HCT116 (cell line): ENCODE measurements at regions not wholly inside any gene's neighbourhood (a gene's known extent, or its start where the extent isn't known, plus 50 kb on each side); places are given as distances from the start of the nearest gene placed in this dataset.

Source experiments
- ATAC-seq: fragments of 200-7000 bp; cut with Tn5 transposase; 2 replicates; pipeline ENCODE4 v1.9.1; 2020; ENCODE audit warnings: mild to moderate bottlenecking, moderate library complexity
- BruUV-seq: library from RNA; stranded (reverse); fragments of 400-500 nt; replicated peaks from 2 replicates; lab custom pipeline; 2021; lab: Mats Ljungman, UMichigan
- CTCF ChIA-PET: fragments of 300-600 bp; sonication (Branson Sonifier 250); formaldehyde crosslinking; loops from one replicate; lab custom pipeline; 2021; ENCODE audit warnings: antibody characterized with exemption; lab: Charles Lee
- POLR2A ChIA-PET: fragments of 300-600, 350-600 bp; sonication (Branson Sonifier 250); formaldehyde crosslinking; loops from one replicate; lab custom pipeline; 2021; ENCODE audit warnings: antibody characterized with exemption; lab: Charles Lee
- RAD21 ChIA-PET, 2 experiments: fragments of 300-600 bp; sonication (Branson Sonifier 250); formaldehyde crosslinking; loops; one replicate each; lab custom pipeline; 2023; ENCODE audit warnings: low total read pairs in 2 of 2; ENCODE audit not compliant: uncharacterized antibody in 2 of 2, unreplicated experiment in 2 of 2, low non-redundant PET in 1 of 2; lab: Charles Lee
- DNase-seq: peaks from one replicate; pipeline ENCODE4 v3.0.0-alpha.2; 2010; ENCODE audit warnings: low read depth, low spot score
- H2AFZ ChIP-seq: fragments of 200-600 bp; shearing (Covaris generic), sonication (generic); 2 replicates; pipeline ENCODE4 v1.6.1; 2017; ENCODE audit warnings: low read depth, mixed run types, mixed read lengths, antibody characterized with exemption, low read length; ENCODE audit not compliant: poor library complexity, severe bottlenecking
- H3K27ac ChIP-seq: 2 replicates; pipeline ENCODE4 v1.5.1; 2012; ENCODE audit warnings: low read depth, low read length
- H3K27me3 ChIP-seq: fragments of 200-600 bp; sonication (generic); 2 replicates; pipeline ENCODE4 v1.6.1; 2016; ENCODE audit warnings: mixed run types, low read length, mixed read lengths; ENCODE audit not compliant: insufficient read depth
- H3K36me3 ChIP-seq, 2 experiments: fragments of 200-500 bp in 1 of 2; fragments of 200-600 bp in 1 of 2; sonication (Bioruptor generic) in 1 of 2; sonication (generic) in 1 of 2; 2 replicates each; pipeline versions ENCODE4 v1.5.1 to v1.6.1; 2014 to 2016; ENCODE audit warnings: low read length in 2 of 2, inconsistent platforms in 1 of 2, mixed read lengths in 1 of 2, mixed run types in 1 of 2; ENCODE audit not compliant: insufficient read depth in 2 of 2, control insufficient read depth in 1 of 2
- H3K4me1 ChIP-seq, 2 experiments: fragments of 200-600 bp in 1 of 2; sonication (generic) in 1 of 2; 2 replicates each; pipeline versions ENCODE4 v1.5.1 to v1.6.1; 2012 to 2017; ENCODE audit warnings: low read length in 2 of 2, inconsistent platforms in 1 of 2, mild to moderate bottlenecking in 1 of 2, mixed read lengths in 1 of 2, mixed run types in 1 of 2, moderate library complexity in 1 of 2; ENCODE audit not compliant: insufficient read depth in 2 of 2, control insufficient read depth in 1 of 2
- H3K4me2 ChIP-seq: fragments of 200-600 bp; sonication (generic); 2 replicates; pipeline ENCODE4 v1.6.1; 2017; ENCODE audit warnings: mixed run types, low read length, mixed read lengths
- H3K4me3 ChIP-seq, 2 experiments: fragments of 200-600 bp in 1 of 2; sonication (generic) in 1 of 2; replicated peaks in 1 of 2; 2 replicates each; pipeline ENCODE4 v1.5.1; 2011 to 2016; ENCODE audit warnings: low read length in 2 of 2, control low read depth in 1 of 2, low read depth in 1 of 2, mild to moderate bottlenecking in 1 of 2, mixed read lengths in 1 of 2, mixed run types in 1 of 2
- H3K79me2 ChIP-seq: fragments of 200-600 bp; sonication (generic); 2 replicates; pipeline ENCODE4 v1.6.1; 2017; ENCODE audit warnings: mild to moderate bottlenecking, mixed run types, low read length, moderate library complexity, mixed read lengths; ENCODE audit not compliant: insufficient read depth
- H3K9ac ChIP-seq: fragments of 200-600 bp; sonication (generic); 2 replicates; pipeline ENCODE4 v1.6.1; 2016; ENCODE audit warnings: low read length, mixed read lengths
- H3K9me2 ChIP-seq: fragments of 200-600 bp; sonication (generic), shearing (Covaris generic); 2 replicates; pipeline ENCODE4 v1.6.1; 2017; ENCODE audit warnings: mixed run types, mild to moderate bottlenecking, moderate library complexity; ENCODE audit not compliant: insufficient read depth
- H3K9me3 ChIP-seq, 2 experiments: fragments of 200-500 bp in 1 of 2; fragments of 200-600 bp in 1 of 2; sonication (Bioruptor generic) in 1 of 2; sonication (generic) in 1 of 2; 2 replicates each; pipeline ENCODE4 v1.6.1; 2014 to 2017; ENCODE audit warnings: low read length in 2 of 2, mixed read lengths in 2 of 2, inconsistent platforms in 1 of 2, low read depth in 1 of 2, mild to moderate bottlenecking in 1 of 2, mixed run types in 1 of 2, moderate library complexity in 1 of 2; ENCODE audit not compliant: control insufficient read depth in 1 of 2, insufficient read depth in 1 of 2
- H4K20me1 ChIP-seq: fragments of 200-600 bp; sonication (generic), shearing (Covaris generic); 2 replicates; pipeline ENCODE4 v1.6.1; 2017; ENCODE audit warnings: mixed run types, mild to moderate bottlenecking, moderate library complexity; ENCODE audit not compliant: insufficient read depth
- CBX3 ChIP-seq: IDR thresholded peaks from 2 replicates; pipeline ENCODE4 v1.6.1; 2012; ENCODE audit warnings: low read depth
- CEBPB ChIP-seq: IDR thresholded peaks from 2 replicates; pipeline ENCODE4 v1.6.1; 2012; ENCODE audit warnings: low read depth
- EGR1 ChIP-seq: IDR thresholded peaks from 2 replicates; pipeline ENCODE4 v1.6.1; 2012; ENCODE audit warnings: low read depth
- ELF1 ChIP-seq: IDR thresholded peaks from 2 replicates; pipeline ENCODE4 v1.6.1; 2012; ENCODE audit warnings: low read depth, borderline replicate concordance
- EZH2phosphoT487 ChIP-seq: fragments of 200-600 bp; IDR thresholded peaks from 2 replicates; pipeline ENCODE4 v1.6.1; 2018; ENCODE audit warnings: antibody characterized with exemption, borderline replicate concordance
- POLR2AphosphoS5 ChIP-seq: IDR thresholded peaks from 2 replicates; pipeline ENCODE4 v1.6.1; 2011; ENCODE audit warnings: mild to moderate bottlenecking, low read depth, low read length, moderate library complexity
- SIN3A ChIP-seq: IDR thresholded peaks from 2 replicates; pipeline ENCODE4 v1.6.1; 2012; ENCODE audit warnings: low read depth
- SRF ChIP-seq: IDR thresholded peaks from 2 replicates; pipeline ENCODE4 v1.6.1; 2012; ENCODE audit warnings: low read depth
- TCF7L2 ChIP-seq: IDR thresholded peaks from 2 replicates; pipeline ENCODE4 v1.7.0; 2011; ENCODE audit warnings: borderline replicate concordance, inconsistent platforms; ENCODE audit not compliant: insufficient read depth, insufficient read length; ENCODE audit errors: extremely low read depth
- intact Hi-C: fragments of 100-400 bp; cut with micrococcal nuclease; formaldehyde crosslinking; loops from 2 replicates; pipeline ENCODE4 v1.10.0; 2022
- TF ChIP-seq, protein P1 (sequence below): IDR thresholded peaks from 2 replicates; pipeline ENCODE4 v1.6.1; 2012; ENCODE audit warnings: low read depth
- TF ChIP-seq, protein P2 (sequence below): IDR thresholded peaks from 2 replicates; pipeline ENCODE4 v1.6.1; 2012

DNA sequence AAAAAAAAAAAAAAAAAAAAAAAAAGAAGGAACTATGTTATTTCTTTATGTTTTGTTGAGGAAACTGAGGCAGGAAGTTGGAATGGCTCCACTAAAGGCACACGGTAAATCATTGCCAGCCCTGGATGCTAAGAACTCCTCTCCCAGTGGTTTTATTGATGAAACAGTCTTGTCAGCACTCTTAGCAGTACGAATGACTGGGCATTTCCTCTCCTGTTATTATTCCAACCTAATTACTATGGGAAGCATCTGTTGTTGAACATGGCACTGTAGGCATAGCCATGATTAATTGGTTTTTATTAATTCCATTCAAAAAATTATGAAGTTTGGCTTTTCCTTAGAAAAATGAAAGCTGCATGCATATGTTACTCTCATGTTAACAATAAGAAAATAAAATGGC, 1387.1 kb upstream of the TMEM132C start:
- ATAC-seq, result no peak
- H4K20me1 ChIP-seq, result no peaks in the 10 kb centered on the region
- H3K36me3 ChIP-seq, result no peaks in the 10 kb centered on the region
- no peaks in the 10 kb centered on the region for H3K9me3 ChIP-seq
- RAD21 ChIA-PET, result no interaction called here
- no peaks in the 10 kb centered on the region for H3K79me2 ChIP-seq
- peaks cover 10% of the 10 kb centered on the region; the same call in 1 of the 2 replicates for H3K27me3 ChIP-seq
- no peak for TF ChIP-seq CBX3
- no peak for TF ChIP-seq ELF1
- TF ChIP-seq EZH2phosphoT487, result no peak
- no peak for TF ChIP-seq SIN3A
- no peak for TF ChIP-seq POLR2AphosphoS5
- TF ChIP-seq, protein P1, sequence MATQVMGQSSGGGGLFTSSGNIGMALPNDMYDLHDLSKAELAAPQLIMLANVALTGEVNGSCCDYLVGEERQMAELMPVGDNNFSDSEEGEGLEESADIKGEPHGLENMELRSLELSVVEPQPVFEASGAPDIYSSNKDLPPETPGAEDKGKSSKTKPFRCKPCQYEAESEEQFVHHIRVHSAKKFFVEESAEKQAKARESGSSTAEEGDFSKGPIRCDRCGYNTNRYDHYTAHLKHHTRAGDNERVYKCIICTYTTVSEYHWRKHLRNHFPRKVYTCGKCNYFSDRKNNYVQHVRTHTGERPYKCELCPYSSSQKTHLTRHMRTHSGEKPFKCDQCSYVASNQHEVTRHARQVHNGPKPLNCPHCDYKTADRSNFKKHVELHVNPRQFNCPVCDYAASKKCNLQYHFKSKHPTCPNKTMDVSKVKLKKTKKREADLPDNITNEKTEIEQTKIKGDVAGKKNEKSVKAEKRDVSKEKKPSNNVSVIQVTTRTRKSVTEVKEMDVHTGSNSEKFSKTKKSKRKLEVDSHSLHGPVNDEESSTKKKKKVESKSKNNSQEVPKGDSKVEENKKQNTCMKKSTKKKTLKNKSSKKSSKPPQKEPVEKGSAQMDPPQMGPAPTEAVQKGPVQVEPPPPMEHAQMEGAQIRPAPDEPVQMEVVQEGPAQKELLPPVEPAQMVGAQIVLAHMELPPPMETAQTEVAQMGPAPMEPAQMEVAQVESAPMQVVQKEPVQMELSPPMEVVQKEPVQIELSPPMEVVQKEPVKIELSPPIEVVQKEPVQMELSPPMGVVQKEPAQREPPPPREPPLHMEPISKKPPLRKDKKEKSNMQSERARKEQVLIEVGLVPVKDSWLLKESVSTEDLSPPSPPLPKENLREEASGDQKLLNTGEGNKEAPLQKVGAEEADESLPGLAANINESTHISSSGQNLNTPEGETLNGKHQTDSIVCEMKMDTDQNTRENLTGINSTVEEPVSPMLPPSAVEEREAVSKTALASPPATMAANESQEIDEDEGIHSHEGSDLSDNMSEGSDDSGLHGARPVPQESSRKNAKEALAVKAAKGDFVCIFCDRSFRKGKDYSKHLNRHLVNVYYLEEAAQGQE, result no peak
- no peak for TF ChIP-seq EGR1
- no peak for TF ChIP-seq CEBPB
- TF ChIP-seq TCF7L2, result no peak
- no peak for TF ChIP-seq SRF
- TF ChIP-seq, protein P2, sequence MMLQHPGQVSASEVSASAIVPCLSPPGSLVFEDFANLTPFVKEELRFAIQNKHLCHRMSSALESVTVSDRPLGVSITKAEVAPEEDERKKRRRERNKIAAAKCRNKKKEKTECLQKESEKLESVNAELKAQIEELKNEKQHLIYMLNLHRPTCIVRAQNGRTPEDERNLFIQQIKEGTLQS, result no peak
- H3K4me2 ChIP-seq, result no peak overlapping the region
- CTCF ChIA-PET, result no interaction called here
- H3K9me2 ChIP-seq, result no peaks in the 10 kb centered on the region
- POLR2A ChIA-PET, result no interaction called here
- H3K27ac ChIP-seq, result no peak overlapping the region
- intact Hi-C loops, result no loop called here
- no peak overlapping the region for H2AFZ ChIP-seq
- H3K4me3 ChIP-seq, result no peak overlapping the region
- no peak overlapping the region for H3K9ac ChIP-seq
- no peak for DNase-seq
- no peaks in the 10 kb centered on the region for H3K4me1 ChIP-seq
- no TSS peak for BruUV-seq
